ENCODE measurements at regions not wholly inside any gene's neighbourhood (a gene's known extent, or its start where the extent isn't known, plus 50 kb on each side); places are given as distances from the start of the nearest gene placed in this dataset.
A peak's percentile ranks its signal among the peaks of the same experiment; 100 is the strongest.

DNA sequence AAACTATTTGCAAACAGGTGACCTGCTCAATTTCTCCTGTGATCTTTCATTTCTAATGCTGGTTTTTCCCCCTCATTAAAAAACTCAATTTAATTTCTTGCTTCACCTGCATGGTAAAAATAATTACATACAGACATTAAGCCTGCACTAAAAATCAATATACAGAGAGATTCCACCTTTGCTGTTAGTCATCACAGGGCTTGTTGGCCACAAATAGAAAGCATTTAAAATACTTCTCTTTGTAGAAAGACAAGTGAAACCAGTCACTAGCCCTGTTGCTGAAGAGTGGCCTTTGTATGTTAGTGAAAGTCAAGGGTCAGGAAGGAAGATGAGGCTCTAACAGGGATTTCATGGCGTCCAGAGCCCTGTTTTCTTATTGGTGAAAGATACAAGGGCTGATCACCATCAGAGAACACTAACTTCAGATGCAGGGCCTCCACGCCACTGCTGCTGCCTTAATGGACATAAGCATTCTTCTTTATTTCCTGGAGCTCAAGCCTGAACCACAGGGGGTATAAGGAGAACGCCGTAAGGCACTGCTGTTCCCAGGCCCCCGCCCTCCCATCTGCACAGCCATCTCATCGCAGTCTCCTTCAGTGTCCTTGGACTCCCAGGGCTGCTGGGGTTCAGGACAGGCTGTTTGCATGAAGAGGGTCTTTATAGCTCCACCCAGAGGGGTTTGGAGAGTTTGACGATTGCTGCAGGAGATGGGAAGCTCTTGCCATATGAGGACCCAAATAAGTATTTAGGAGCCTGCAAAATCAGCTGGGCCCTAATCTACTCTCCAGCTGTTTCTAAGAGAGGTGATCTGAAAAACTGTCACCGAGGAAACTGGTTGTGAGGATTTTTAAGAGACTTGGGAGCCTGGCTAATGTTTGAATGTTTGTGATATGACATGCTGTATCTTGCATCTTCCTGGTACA is 117.3 kb upstream of the IRF2BP2 start:
- DNase-seq = peak; percentile 61

DNA sequence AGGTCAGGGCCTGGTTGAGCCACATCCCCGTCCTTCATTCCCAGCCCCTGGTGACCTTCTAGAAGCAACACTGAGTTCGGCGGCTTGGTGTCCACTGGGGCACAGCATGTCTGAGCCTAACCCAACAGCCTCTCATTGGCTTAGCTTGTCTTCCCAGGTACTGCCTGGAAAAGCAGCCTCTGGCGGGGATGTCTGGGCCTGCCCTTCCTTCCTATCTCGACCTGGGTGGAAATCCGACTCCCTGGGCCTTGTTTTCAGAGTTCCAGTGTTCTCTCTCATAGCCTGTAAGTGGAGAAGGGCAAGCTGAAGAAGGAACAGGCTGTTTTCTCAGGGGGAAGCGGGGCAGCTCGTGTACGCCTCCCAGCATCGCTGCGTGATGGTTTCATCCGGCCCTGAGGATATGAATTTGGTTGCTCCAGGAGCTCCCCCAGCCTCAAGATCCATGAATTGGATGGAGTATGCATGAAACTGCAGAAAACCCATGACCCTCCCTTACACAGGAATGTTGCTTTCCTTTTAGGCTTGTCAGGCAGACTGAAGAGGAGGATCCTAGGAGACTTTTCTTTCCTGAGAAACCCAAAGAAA is 116.5 kb upstream of the IRF2BP2 start:
- DNase-seq = peak; percentile 50

DNA sequence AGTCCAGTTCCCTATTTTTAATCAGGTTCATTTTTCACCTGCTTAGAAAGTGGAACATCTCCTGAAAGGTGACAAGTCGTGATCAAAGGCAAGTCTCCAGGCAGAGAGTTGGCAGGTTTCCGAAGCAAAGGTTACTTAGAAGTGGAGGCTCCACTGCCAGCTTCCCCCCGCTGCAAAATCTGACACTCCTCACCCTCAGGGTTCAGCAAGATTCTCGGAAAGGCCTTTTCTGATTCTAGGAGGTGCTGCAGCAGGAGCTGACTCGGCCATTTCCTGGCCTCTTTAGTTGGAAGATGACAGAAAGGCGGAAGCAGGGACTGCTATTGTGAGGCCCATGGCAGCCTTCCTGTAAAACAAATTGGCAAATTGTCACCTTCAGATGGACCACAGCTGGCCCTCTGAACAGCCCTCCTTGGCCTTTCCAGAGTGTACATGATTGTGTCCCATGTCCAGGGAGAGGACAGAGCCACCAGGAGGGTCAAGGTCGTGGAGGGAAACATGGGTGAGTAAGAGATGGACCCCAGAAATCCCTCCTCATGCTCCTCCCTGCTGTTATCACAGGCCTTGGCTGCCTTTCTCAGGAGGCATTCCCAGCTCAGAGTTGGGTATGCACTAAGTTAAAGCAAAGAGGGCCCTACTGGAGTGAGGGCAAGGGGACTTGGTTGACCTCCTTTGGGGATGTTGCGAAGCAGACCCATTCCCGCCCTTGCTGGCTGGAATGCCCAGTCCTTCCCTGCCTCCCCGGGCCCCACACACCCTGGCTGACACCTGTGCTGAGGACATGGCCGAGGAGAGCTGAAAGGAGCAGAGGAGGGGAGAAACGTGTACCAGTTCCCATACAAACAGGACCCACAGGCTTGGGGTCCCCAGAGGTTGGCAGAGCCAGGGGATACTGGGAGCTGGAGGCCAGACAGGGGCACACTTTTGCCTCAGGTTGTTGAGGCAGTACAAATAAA is 115.5 kb upstream of the IRF2BP2 start:
- no peak for DNase-seq

DNA sequence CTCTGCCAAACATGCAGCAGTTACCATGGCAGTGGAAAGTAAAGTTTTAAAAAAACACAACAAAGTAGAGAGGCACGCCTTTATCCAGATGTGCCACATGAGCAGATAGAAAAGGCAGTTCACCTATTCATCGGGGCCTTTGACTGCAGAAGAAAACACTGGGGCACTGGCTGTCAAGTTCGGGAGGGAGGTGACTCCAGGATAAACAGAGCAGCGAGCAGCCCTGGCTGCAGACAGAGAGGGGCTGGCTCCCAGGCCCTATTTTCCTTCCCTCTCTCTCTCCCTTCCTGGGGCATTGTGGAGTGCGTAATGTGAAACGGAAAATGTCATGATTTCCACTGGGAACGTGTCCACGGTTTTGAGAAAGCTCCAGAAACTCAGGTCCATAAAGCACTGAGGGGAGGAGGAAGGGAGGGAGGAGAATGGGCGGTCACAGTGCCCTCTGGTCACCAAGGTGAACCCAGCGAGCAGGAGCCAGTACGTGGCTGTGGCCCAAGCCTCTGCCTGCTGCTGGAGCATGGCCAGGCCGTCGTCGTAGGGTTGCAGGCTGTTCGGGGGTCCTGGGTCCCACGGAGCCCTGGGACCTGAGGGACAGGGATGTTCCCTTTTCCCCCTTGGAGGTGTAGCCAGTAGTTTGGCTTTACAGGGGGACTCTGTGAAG is 114.7 kb upstream of the IRF2BP2 start:
- no peak for DNase-seq

DNA sequence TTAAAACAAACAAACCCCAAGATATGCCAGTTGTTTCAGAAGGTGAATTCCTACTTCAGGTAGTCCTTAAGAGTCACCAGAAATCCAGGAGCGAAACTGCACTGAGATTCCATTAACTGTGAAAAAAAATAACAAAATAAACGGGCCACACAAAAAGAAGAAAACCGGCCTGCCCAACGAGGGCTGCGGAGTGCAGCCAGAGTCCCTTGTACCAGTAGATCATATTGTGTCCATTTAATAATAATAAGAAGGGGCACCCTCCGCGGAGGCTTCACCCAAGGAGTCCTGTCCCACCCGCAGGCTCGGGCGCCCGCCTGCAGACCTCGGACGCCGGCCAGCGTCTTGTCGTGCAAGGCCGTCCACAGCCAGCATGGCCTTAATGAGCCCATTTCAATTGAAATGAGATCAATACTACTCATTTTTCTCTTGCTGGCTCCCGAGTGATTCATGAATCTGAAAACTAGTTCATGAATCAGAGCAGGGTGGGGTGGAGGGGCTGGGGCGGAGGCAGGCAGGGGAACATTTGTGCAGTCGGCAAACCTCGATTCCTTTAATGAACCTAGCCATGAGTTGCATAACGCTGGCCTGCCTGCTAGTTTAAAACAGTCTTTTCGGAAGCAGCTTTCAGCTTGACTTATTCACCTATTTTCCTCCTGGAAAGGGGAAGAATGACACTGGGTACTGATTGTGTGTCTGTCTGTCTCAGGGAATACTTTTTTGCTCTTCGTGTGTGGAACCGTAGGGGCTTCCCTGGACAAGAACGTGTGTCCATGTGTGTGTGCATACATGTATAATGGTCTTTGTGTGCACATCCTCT is 113.1 kb upstream of the IRF2BP2 start:
- peak; percentile 86 for DNase-seq

DNA sequence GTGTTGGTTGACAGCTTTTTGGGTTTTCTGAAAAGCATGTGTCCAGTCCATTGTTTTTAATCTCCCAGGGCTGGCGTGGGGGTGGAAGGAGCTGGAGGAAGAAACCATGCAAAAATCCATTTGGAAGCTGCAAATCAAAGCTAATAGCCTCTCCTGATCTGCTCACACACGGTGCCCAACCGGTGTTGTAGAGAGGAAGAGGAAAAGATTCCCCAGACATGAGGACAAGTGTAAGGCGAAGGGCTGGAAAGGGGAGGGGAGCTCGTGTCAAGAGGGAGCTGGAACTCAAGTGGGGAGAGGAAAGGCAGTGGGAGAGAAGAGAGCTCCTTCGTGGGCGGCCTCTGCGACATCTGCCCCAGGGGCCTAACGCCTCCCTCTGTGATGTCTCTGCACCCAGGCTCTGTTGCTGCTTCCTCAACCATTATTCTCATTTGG is 112.3 kb upstream of the IRF2BP2 start:
- no peak for DNase-seq

DNA sequence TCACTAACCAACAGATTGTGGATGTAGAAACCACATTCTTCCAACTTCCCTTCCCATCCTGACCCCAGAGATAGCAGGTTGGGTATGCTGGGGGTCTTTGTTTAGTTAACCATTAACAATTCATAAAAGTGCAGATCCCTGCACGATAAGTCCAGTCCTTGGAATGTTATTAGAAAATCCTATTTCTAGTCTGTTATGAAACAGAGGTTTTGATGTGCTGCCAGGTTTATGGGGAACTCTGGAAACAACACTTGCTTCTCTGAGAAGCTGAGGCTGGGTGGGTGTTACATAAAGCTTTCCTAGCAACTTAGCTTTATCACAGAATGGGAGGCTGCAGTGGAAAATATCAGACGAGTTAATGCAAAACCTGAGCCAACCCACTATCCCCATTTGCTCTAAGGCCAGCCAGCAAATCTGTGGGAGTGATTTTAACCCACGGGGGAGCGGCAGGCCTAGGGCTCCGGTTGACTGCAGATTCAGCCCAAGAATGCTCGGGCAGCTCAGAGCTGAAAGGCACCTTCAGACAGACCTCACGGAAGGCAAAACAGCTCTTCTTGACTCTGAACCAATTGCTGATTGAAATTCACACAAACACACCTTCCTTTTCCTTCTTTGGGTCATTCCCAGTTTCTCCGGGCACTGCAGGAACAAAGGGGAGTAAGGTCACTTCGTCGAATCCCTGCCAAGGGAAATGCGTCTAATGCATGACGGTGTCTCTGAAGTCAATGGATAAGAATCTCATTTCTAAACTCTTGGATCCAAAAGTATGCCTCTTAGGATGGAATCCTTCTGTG is 111.7 kb upstream of the IRF2BP2 start:
- peak; percentile 75 for DNase-seq

DNA sequence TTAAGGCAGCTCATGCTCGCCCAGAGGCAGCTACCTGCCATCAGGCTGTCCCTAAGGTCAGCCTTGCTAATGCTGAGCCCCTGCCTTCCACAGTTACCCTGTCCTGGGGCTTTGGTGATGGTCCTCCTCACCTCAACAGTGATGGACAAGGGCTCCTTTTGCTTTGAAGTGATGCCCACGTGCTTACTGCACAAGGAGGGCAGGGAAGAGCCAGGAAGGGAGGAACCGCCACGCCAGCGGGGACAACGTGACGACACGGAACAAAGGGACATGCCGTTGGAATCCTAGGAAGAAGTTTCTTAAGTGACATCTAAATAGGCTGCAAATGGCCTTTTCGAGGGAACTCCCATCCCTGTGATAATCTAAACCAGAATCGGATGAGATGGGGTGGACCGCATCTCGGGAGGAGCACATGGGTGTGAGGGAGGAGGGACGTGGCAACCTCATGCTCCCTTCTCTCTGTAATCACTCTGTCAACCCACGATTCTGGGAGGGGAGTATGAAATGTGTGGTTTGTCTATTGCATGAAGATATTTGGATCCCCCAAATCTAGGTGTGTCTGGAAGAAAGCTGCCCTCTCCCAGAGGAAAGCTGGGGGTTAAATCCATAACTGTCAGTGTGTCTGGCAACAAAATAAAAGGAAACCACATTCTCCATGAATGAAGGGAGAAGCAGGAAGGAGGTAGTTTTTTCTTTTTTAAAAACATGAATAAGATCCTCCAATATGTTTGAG is 110.9 kb upstream of the IRF2BP2 start:
- DNase-seq = no peak

DNA sequence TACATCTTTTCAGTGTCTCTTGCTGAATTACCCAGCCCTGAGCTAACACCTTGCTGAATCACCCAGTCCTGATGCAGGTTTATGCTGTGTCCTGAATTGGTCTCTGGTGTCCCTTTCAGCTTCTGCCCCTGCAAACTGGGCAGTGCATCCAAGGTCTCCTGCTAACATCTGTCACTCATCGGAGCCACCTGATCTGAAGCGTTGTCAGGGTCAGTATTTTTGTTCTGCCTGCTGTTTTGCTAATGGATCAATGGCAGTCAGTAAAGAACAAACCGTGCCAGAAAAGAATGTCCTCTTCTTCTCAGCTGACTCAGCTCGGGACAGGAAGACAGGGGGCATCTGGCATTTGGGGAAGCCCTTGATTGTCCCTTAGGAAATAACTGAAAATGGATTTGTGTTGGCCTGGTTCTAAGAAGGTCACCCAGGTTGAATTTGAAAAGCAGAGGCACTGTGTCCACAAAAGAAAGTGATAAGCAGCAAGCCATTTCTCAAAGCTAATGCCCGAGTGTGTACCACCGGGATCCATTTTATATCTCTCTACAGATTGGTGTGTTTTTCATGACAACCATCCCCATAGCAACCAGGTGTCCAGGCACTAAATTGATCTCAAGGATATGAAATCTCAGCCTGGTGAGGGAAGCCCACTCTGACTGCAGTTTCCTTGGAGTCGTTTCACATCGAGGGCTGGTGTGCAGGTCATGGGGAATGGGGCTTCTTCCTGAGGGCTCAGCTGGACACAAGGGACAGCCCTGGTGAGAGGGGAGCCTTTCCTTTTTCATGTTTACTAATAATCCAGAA is 109.7 kb upstream of the IRF2BP2 start:
- no peak for DNase-seq

DNA sequence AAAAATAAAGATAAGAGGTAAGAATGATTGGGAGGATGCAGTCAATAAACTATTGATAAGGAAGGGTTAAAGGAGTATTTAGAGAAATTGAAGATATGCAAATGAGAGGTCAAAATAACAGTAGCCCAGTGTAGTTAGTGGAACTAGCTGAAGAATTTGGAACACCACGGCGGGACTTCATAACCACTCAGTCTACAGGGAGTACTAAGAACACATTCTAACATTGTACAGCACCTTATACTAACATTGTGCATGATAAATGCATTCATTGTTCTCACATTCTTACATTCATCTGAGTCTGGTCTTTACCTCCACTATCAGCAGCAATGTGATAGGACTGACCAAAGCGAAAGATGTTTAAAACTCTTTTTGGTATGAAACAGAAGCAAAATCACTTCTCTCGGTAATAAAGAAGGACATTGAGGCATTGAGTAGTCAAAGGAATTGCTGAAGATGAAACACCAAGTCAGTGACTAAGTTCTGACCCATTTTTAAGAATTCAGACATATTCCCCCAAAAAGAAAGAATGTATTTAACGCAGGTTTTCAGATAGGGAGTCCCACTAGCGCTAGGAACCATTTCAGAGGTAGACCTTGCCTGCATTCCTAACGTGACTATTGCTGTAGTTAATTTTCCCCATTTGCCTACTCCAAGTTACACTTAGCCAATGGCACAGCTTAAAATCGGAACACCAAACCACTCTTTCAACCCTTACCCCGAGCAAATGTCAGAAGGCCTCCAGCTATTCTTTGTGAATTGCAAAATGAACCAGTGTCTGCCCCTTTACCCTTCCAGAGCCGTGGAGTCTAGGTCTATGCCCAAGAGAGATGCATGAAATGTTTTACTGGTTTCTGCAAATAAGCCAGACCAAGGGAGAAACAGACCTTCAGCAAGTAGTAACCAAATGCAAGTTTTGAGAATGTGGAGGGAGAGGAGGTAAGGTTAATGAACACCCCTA is 108.8 kb upstream of the IRF2BP2 start:
- DNase-seq = no peak

DNA sequence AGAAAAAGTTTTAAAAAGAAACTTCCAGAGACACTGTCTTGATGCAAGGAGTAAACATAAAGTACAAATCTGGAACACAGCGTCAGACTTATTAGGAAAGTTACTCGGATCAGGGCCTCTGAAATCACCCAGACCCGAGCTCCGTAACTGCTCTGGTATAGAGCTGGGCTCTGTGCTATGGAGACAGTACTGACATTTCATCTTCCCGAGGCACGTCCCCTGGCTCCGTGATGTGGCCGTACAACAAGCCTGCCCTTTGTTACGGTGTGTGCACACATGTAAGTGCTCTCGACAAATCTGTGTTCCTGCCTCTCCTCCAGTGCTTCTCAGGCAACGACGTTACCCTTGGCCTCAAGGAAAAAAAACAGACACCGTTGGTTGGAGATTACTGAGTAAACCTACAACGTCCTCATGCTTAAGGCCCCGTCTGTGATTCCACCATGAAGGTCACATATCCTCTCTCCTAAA is 107.0 kb upstream of the IRF2BP2 start:
- DNase-seq = no peak

DNA sequence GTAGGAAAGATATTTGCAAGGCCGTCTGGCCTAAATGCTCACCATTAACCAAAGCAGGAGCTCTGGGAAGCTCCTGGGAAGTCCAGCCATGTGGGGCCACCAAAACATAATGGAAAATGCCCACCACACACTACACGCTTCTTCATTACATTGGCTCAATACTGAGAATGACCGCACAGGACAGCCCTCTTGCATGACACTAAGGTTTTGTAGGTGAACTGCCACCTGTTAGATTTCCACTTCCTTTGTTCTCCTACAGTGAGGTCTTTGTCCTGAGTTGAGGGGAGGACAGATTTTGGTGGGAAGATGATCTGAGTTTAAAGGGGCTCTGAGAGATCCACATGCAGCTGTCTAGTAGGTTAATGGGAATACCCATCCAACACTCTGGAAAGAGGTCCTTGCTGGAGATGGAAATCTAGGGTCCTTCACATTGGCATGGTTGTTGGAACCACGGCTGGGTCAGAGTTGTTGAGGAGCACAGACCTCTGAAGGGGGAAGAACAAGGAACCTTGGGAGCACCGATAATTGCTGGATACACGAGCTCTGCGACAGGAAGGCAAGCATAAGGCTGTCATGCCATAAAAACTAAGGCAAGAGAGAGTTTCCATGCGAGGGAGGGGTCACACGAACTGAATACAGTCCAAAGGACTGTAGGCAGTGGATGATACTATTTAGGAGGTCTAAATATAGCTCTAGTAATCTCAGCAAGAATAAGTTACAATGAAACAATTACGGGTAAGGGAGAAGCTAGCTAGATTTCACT is 105.5 kb upstream of the IRF2BP2 start:
- no peak for DNase-seq

DNA sequence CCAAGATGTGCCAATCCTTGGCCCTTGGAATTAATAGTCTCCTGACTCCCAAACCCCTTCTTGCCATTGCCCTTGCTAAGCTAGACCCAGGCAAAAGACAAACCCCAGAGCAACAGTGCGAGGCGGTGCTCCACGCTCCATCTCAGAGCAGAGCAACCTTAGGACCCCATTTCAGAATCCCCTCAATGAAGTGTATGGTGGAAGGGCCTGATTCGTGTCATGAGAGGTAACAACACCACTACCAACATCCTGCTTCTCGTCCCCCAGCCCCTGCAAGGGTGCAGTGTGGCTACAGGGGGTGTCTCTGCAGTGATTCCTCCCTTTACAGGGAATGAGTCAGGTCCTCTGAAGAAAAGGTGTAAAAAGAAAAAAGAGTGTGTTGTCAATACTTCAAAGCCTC is 103.9 kb upstream of the IRF2BP2 start:
- DNase-seq = no peak

DNA sequence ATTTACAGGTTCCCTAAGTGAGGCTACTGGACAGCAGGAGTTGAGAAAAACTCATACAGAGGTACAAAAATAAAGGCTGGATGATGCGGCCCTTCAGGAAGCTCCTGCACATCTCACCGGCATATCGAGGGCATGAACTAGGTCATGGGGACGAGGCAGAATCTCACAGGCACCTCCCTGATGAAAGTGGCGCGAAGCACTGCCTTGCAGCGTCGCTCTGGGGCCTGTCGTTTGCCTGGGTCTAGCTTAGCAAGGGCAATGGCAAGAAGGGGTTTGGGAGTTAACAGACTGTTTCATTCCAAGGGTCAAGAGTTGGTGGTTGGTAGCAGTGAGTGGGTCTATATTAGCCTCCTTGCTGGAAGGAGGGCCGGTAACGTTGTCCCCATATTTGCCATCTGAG is 103.5 kb upstream of the IRF2BP2 start:
- DNase-seq = no peak

- no peak for DNase-seq
Measured at GRCh38 chr1:234712891-234713305, 102.9 kb upstream of the IRF2BP2 start.

DNA sequence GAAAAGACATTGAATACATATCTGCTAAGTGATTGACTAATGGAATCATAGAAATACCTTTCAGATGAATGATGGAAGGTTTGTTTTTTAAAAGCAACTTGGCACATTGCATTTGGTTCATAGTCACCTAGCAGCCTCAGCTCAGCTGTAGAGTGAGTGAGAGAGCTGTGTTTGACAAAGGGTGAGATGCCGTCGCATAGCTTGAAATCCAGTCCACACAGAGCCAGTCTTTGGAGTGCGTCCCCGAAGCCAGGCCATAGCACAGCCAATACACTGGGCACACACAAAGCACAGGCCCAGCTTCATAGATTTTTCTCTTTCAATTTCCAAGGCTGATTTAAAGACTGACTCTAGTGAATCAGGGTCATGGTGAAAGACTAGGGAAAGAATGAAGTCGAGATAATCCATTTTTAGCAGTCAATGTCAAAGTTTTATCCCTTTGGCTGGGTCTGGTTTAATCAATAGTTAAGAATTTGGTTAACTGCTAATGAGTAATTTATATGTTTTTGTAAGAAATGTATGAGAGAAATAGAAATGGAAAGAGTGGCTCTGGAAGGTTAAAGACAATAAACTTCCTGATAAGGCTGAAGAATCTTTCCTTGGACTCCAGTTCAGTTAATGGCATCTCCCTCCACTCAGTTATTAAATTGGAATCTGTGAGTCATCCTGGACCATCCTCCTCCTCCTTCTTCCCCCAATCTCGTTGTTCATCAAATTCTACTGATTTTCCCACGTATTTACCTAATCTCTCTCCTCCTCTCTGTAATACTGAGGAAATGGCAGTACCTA is 101.2 kb upstream of the IRF2BP2 start:
- peak; percentile 44 for DNase-seq
